EL (cell line): ENCODE measurements at regions not wholly inside any gene's neighbourhood (a gene's known extent, or its start where the extent isn't known, plus 50 kb on each side); places are given as distances from the start of the nearest gene placed in this dataset.
A peak's percentile ranks its signal among the peaks of the same experiment; 100 is the strongest.

Source experiments
- DNase-seq: peaks from one replicate; pipeline ENCODE4 v3.0.0-alpha.2; 2016

GRCh38 chr2:188853307-188853706 is 120.9 kb upstream of the COL3A1 start:
- peak; percentile 90 for DNase-seq

DNA sequence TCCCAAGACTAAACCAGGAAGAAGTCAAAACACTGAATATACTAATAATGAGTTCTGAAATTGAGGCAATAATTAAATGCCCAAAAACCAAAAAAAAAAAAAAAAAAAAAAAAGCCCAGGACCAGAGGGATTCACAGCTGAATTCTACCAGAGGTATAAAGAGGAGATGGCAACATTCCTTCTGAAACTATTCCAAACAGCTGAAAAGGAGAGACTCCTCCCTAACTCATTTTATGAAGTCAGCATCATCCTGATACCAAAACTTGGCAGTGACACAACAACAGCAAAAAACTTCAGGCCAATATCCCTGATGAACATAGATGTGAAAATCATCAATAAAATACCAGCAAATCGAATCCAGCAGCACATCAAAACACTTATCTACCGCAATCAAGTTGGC is 108.5 kb upstream of the COL3A1 start:
- DNase-seq, result no peak

GRCh38 chr2:188869550-188869949 is 104.6 kb upstream of the COL3A1 start:
- DNase-seq, result no peak

DNA sequence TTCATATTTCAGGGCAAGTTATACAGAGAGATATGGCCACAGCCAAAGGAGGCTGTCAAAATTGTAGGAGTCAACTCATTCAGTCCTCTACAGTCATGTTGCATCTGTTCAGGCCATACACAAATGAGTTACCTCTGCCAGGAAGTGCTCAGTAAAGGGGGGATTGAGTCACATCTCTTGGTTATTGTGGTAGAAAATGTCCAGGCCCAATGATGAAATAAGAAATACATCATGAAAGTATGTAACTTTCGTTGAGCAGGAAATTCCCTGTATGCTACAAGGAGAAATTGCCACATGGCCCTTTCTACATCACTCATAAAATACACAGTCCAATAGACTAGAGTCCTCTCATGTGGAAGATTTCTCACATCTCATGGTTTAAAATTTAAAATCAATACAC is 103.9 kb upstream of the COL3A1 start:
- DNase-seq, result peak; percentile 82

DNA sequence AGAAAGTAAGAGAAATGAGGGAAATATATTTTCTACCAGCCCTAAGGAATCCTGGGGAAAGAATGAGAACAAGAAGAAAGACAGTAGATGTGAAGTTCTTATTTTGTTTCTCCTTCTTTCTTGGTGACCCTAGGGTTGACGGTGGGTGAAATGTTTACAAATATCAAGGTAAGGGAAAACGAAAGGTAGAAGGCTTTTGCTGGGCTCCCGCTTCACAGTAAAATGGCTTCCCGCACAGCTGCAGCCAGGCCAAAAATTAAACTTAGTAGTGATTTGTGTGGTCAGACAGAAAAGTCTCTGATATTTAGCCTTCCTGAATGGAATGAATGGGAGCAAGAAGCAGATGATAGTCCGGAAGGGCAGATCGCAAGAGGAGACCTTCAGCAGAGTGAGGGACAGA is 99.1 kb upstream of the COL3A1 start:
- DNase-seq, result no peak

DNA sequence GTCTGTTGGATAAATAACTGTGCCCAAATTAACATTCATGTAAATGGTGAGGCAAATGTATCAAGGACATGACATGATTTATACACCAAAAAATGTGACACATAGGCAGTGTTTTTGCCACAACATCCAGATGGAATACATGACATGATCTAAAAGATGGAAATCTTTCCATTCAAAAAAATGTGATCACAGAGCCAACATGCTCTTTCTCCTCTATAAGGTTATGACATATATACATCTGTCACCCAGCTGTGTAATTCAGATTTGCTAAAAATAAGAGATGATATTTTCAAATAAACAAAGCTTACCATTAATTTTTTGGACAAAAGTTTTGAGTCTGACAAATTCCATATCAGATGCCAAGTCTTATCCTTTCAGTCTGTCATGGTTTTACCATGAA is 95.5 kb upstream of the COL3A1 start:
- DNase-seq, result no peak

DNA sequence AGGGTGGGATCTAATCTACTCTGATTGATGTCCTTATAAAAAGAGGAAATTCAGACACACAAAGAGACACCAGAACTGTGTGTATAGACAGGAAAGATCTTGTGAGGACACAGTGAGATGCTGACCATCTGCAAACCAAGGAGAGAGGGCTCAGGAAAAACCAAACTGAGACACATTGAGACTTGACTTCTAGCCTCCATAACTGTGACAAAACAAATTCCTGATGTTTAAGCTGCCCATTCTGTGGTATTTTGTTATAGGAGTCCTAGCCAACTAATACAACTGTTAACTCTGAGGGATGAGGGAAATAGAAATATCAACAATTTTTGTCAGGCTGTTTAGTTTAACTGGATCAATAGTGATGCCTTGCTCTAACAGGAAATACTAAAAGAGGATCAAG is 93.4 kb upstream of the COL3A1 start:
- DNase-seq, result no peak

- DNase-seq, result no peak
Measured at GRCh38 chr2:188881434-188881833, 92.7 kb upstream of the COL3A1 start.

DNA sequence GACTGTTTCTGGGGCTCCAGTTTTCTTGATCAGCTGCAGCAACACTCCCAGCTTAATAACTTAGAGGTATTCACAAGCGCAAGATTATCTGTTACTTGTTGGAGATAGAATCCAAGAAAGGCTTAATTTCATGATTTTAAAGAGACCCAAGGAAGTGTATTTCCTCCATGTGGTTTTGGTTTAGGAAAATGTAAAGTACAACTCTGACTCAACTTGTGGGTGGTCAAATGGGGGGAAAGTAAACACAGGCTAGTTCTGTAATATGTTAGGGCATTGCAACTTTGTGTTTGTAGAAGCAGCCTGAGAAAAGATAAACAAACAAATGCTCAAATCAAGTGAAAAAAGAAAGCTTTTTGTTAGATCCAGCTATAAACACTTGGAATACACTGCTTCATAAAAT is 90.1 kb upstream of the COL3A1 start:
- DNase-seq, result peak; percentile 48

DNA sequence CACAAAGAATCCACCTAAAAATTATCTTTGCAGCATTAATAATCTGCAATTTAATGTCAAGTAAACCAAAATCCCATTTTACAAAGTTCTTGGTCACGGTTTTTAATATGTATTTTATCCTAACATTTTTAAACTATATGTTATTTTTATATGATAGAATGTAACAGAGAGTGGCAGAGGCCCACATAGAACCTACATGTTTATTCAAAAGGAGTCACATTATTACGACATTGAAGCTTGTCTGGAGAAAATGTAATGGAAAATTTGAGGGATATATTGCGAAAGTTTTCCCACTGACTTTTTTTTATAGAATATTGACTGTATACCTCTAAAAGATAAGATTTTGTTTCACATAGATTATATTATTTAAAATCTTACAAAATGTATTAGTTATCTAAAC is 89.7 kb upstream of the COL3A1 start:
- DNase-seq, result no peak

GRCh38 chr2:188889187-188889586 is 85.0 kb upstream of the COL3A1 start:
- no peak for DNase-seq

DNA sequence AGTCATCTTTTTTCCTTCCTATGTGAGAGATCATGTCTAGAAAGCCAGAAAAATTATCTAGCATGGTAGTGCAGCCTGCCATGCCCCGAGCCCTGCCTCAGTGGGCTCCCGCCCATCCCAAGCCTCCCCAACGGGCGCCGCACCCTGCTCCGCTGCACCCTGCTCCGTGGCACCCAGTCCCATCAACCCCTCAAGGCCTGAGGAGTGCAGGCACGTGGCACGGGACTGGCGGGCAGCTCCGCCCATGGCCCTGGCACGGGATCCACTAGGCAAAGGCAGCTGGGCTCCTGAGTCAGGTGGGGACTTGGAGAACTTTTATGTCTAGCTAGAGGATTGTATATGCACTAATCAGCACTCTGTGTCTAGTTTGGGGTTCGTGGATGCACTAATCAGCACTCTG is 83.4 kb upstream of the COL3A1 start:
- DNase-seq, result no peak

- no peak for DNase-seq
Measured at GRCh38 chr2:188892636-188893035, 81.5 kb upstream of the COL3A1 start.

DNA sequence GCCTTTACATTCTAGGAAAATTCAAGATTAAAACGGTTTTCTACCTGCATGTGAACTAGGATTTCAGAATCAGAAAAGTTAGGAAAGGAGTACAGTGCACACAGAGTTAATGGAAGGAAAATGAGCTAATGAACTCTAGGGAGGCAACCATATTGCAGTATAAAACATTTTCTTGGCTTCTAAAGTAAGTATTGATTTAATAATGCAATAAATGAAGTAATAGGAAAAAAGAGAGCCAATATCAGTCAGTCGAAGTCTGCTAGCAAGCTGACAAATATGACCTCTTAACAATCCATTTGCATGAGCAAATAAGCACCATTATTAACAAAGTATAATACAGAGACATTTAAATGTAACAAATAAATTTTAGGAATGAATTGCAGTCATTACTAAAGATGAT is 80.2 kb upstream of the COL3A1 start:
- DNase-seq, result no peak

DNA sequence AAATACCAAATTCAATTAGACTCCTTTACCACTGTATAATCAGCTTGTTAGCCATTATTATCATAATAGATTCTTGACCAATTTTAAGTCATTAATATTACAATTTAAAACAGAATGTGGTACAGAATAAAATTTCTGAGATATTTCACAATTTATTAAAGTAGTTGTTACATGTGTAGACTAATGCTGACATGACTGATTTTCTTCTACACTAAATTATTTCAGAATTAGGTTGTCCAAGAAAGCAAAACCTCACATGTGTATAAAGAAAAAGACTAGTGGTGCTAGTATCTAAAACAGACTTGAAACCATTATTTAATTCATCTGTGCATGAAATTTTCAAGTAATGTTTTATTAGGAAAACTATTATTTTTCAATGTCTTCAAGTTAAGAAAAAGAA is 79.2 kb upstream of the COL3A1 start:
- DNase-seq, result no peak

DNA sequence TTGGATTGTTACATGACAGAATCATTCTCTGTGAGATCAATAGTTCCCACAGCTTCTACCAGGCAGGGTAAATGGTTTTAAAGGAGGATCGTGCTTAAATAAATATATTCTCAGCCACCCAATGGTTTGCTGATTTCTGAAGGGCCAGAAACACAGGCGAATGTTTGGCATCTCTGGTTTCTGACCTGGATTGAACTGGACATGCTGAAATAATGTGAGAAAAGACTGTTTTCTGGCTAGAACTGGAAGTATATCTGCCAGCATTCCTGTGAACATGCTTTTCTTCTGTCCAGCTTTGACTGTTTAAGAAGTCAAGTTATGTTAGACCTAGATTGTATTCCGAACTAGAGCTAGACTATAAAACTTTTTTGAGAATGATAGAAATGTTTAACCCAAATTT is 77.1 kb upstream of the COL3A1 start:
- peak; percentile 3 for DNase-seq

GRCh38 chr2:188898261-188898660 is 75.9 kb upstream of the COL3A1 start:
- no peak for DNase-seq

- peak; percentile 56 for DNase-seq
Measured at GRCh38 chr2:188902901-188903491, 71.2 kb upstream of the COL3A1 start.

DNA sequence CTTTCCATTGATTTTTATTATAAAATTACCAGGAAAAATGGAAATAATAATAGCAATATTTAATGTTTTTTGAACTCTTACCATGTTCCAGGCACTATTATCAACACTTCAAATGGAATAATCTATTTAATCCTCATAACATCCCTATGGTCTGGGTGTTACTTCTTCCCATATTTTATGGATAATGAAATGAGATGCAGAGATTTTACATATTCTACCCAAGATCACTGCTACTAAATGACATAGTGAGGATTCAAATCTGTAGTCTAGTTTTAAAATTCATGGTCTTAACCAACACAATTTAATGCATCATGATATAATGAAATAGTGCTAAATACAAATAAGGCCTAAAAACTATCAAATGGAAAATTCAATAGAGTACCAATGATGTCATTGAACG is 70.4 kb upstream of the COL3A1 start:
- no peak for DNase-seq

GRCh38 chr2:188909036-188909435 is 65.1 kb upstream of the COL3A1 start:
- DNase-seq, result peak; percentile 21

GRCh38 chr2:188916736-188917135 is 57.4 kb upstream of the COL3A1 start:
- no peak for DNase-seq

DNA sequence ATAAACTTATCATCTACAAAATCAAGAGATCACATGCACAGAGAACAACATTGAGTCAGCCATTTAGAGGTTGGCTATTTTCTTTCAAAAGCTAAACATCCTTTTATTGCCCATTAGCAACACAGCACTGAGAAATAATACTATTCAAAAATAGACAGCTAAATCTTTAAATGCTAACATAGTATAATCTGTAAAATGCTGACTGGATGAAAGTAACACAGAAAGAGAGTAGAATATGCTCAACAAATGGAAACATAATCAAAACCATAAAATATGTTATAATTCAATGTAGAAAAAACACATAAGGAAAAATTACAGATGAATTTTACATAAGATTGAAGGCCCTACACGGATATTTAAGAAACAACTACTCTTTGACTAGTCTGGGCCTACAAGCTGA is 56.5 kb upstream of the COL3A1 start:
- no peak for DNase-seq

- no peak for DNase-seq
Measured at GRCh38 chr2:188919824-188920223, 54.3 kb upstream of the COL3A1 start.

DNA sequence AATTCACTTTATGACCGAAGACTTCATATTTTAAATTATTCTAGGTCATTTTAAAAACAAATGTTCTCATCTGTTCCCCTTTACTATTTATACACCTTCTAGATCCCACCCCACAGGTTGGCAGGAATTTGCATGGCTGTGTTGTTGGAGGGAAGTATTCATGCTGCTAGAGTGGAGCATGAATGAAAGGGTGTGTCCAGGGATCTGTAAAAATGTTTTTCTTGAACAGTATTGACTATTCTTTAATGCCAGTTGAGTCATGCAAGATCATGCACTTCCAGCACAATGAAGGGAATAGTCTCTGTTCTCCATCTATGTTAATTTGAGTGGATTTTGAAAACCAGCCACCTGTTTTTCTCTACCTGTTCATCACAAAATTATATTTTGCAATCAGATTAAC is 52.0 kb upstream of the COL3A1 start:
- DNase-seq, result no peak
